ENCODE measurements at regions not wholly inside any gene's neighbourhood (a gene's known extent, or its start where the extent isn't known, plus 50 kb on each side); places are given as distances from the start of the nearest gene placed in this dataset.

DNA sequence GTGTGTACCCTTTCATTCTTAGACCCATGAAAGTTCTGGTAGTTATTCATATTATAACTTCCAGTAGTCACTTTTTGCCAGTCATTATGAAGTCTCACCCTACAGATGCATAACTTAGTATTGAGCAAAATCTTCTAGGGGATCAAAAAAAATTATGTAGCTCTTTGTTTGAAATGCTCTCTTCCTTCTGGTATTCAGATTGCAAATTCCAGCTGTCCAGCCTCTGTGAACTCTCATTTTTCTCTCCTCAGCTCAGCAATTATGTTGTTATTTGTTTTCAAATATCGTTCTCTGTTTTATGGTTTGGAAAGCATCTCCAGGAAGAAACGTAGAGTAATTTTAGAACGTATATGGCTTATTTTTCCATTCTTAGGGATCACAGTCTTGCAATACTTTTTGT lies 442.5 kb downstream of the SEMA3D start:
- H3K4me2 ChIP-seq, result no peak overlapping the region
- no peaks in the 10 kb centered on the region for H3K4me1 ChIP-seq (ENCODE audit: insufficient read depth)
- Mint-ChIP-seq H3K4me3 (no peak overlapping the region), H3K9me3 (no peaks in the 10 kb centered on the region), H3K36me3 (ENCODE audit: low read depth) (no peaks in the 10 kb centered on the region), H3K4me1 (no peaks in the 10 kb centered on the region), H3K27ac (no peak overlapping the region), H3K27me3 (ENCODE audit: insufficient read depth, low read depth, poor library complexity) (no peaks in the 10 kb centered on the region)
- ATAC-seq (no peak), DNase-seq (ENCODE audit: low spot score) (no peak)
- H4K20me1 ChIP-seq (replicated peaks; ENCODE audit: insufficient read depth), result no peaks in the 10 kb centered on the region
- H3K27me3 ChIP-seq (ENCODE audit: insufficient read depth), result no peaks in the 10 kb centered on the region
- H3K36me3 ChIP-seq (ENCODE audit: insufficient read depth), result no peaks in the 10 kb centered on the region
- H2AFZ ChIP-seq, result no peak overlapping the region; the same call in 1 of the 2 replicates
- TF ChIP-seq NANOG (IDR thresholded peaks at IDR 0.05; ENCODE audit: borderline replicate concordance) (no peak), CREB1 (CRISPR knock-in tag; IDR thresholded peaks at IDR 0.05; ENCODE audit: low read depth) (no peak), REST (IDR thresholded peaks at IDR 0.05; ENCODE audit: unreplicated experiment) (no peak), ZNF462 (CRISPR knock-in tag; IDR thresholded peaks at IDR 0.05) (no peak)
- TF ChIP-seq, protein P1, sequence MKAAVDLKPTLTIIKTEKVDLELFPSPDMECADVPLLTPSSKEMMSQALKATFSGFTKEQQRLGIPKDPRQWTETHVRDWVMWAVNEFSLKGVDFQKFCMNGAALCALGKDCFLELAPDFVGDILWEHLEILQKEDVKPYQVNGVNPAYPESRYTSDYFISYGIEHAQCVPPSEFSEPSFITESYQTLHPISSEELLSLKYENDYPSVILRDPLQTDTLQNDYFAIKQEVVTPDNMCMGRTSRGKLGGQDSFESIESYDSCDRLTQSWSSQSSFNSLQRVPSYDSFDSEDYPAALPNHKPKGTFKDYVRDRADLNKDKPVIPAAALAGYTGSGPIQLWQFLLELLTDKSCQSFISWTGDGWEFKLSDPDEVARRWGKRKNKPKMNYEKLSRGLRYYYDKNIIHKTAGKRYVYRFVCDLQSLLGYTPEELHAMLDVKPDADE (IDR thresholded peaks at IDR 0.05), result no peak
- H3F3A ChIP-seq (replicated peaks; ENCODE audit: low read depth), result no peaks in the 10 kb centered on the region
- H3K27ac ChIP-seq (ENCODE audit: low read depth), result no peak overlapping the region
- H3K9me2 ChIP-seq (ENCODE audit: insufficient read depth), result no peaks in the 10 kb centered on the region
- H3K4me3 ChIP-seq, result no peak overlapping the region
- H3K79me2 ChIP-seq (replicated peaks; ENCODE audit: insufficient read depth), result no peaks in the 10 kb centered on the region

All from GM23338 (cell line).